Limb (tissue), 2 donors: ENCODE measurements at regions not wholly inside any gene's neighbourhood (a gene's known extent, or its start where the extent isn't known, plus 50 kb on each side); places are given as distances from the start of the nearest gene placed in this dataset.
"Not testable (repeated sequence)": the region's sequence is repeated elsewhere in the genome, so short reads cannot be mapped to it uniquely, and the experiment has no call there.

Experiments
- DNase-seq, 2 donors: peaks; one replicate each; pipeline ENCODE4 v3.0.0-alpha.2; 2016; ENCODE audit errors: extremely low spot score in 2 of 2

- peak in 1 of 2 donors; percentile 30 for DNase-seq
Measured at GRCh38 chr5:91535499-91535898, 152.4 kb upstream of the ARRDC3 start.

DNA sequence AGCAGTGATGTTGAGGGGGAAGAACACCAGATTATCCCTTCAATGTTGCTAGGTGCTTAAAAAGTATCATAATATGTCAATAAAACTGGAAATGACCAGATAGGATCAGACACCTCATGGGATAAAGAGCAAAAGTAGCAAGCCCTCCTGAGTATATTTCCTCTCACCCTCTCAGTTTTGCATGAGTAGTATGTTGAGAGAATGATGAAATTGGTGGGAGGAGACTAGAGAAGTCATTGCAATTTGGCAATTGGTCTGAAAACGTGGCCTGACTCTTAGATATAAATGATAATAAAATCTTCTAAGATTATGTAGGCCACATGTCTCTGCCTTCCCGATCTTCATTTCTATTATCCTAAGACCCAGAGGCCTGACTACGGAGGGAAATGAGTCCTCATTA lies 151.2 kb upstream of the ARRDC3 start:
- DNase-seq = no peak

GRCh38 chr5:91532779-91533178 lies 149.7 kb upstream of the ARRDC3 start:
- no peak for DNase-seq

DNA sequence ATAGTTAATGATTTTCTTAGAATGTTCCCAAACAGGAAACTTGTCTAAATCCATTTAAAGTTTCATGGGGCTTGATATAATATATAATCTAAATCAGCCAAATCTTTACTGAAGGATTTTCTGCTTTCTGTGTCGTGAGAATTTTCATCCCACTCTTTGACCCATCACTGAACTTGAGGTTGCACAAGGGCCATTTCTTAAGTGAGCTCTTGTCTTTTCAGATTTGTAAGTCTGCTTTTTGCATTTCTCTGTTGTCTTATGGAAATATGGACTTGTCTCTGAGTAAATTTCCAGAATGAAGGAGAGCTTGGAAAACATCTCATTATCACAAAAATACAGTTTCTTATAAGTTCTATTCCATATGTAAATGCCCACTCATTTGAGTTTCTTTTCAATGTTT lies 149.2 kb upstream of the ARRDC3 start:
- DNase-seq = no peak

DNA sequence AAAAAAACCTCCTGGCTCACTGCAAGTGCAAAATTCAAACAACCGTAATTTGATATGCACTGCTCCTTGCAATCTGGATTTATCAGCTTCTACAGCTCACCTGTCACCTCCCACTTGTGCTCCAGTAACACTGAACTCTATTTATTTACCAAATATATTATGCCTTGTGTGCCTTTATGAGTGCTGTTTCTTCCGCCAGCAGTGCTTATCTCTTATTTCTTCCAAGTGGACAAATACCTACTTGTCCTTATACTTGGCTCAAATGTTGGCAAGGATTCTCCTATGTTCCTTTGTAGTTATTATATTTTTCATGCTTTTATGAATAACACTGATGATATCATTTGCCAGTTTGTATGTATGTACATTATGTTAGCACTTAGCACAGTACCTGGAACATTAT lies 145.7 kb upstream of the ARRDC3 start:
- no peak for DNase-seq

DNA sequence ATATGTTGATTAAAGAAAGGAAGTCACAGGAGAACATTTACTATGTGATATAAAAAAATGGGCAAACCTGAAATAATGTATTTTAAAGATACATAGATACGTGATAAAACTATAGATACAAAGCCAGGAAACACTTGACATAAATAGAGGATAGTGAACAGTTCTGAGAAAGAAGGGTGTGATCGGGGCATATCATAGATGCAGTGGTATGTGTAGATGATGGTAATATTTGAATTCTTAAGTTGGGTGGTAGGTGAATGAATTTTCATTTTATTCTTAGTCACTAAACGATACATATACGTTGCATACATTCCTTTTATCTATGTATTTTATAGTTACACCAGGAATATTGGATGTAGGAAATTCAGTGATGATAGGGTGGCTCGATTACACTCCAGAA lies 138.7 kb upstream of the ARRDC3 start:
- DNase-seq = no peak

- DNase-seq = no peak
Measured at GRCh38 chr5:91521334-91521733, 138.2 kb upstream of the ARRDC3 start.

DNA sequence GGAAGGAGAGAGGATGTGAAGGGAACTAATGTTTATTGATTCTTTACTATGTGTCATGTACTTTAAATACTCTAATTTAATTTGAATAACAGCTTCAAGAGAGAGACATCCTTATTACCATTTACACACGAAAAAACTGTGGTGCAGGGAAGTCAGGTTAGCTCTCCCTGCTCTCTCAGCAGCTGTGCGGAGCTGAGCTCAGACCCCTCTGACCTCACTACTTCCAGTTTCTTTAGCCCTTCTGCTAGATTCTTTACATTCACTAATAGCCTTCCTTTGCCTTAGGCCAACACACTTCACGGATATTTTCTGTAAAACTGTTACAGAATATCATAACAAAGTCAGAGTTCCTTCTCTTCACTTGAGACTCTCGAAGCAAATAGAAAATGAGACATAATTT lies 131.3 kb upstream of the ARRDC3 start:
- DNase-seq = no peak

- DNase-seq = no peak
Measured at GRCh38 chr5:91503321-91503720, 120.2 kb upstream of the ARRDC3 start.

DNA sequence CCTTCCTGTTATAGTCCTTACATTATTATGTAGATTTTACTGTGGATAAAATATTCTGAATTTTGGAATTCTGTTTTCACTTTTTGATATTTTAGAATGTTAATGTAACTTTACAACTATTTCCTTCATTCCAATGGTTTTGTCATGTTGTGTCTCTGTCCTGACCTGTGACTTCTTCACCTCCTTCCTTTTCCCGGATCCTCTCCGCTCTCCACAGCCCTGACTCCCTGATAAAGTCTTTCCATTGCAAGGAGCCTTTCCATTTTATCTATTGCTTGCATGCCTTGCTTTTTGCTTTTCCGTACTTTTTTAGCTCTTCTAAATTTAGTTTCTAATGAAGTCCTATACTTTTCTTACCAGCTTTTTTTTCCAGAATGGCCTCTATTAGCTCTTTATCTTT lies 117.6 kb upstream of the ARRDC3 start:
- no peak for DNase-seq

- peak in 1 of 2 donors; percentile 60 for DNase-seq
Measured at GRCh38 chr5:91499943-91500531, 116.9 kb upstream of the ARRDC3 start.

GRCh38 chr5:91495699-91496098 lies 112.6 kb upstream of the ARRDC3 start:
- DNase-seq = no peak

DNA sequence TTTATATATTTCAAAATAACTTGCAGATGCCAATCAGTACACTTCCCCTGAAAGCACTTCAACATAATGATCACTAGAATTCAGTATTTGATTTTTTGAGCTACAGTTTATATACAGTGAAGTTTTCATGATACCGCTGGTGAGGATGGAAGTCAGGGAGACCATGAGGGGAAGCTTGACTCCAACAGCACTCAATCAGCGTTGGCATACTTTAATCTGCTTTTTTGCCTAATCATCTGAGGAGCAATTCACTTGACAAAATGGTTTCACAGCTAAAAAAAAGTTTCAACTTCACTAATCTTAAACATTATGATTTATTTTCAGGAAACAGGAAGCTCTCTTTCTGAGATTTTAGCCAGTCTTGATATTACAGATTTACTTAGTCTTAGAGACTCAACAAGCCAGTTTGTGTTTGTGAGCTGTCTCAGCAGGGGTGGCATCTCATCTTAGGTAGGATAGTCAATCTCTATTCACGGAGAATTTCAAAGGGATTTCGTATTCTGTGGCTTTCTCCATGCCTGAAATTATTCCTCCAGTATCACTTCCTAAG lies 111.4 kb upstream of the ARRDC3 start:
- no peak for DNase-seq

DNA sequence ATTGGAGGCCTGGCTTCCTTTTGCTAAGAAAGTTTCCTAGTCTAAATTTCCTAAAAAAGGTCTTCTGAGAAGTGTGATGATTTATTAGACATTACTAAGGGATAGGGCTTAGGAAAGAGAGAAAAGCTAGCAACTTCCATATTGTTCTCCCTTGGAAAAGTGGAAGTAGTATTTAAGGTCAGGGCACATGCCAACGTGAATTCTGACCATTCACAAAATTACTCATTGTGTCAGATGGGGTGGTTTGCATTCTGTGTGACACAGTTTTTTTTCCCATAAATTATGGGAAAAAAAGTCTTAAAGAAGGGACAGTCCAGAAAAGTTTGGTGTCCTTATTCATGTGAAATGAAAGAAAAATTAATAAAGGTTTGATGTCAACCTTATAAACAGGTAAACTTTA lies 110.0 kb upstream of the ARRDC3 start:
- DNase-seq = no peak

- DNase-seq = no peak
Measured at GRCh38 chr5:91491229-91491628, 108.1 kb upstream of the ARRDC3 start.

DNA sequence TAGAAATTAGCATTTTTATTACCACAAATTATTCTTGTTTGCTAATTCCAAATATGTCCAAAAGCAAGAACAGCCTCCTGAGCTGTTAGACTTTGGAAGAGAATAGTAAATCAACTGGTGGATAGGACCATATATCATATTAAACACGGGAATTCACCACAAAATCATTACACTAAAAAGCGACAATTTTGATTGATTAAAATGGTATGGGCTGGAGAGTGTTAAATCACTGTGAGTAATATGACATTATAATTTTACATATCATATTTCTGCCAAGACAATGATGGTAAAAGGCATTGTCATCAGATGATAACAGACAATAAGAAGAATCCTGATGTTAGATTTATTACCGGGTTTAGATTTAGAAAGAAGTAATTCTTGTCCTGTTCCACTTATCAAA lies 107.2 kb upstream of the ARRDC3 start:
- no peak for DNase-seq

GRCh38 chr5:91487420-91487819 lies 104.3 kb upstream of the ARRDC3 start:
- no peak for DNase-seq

DNA sequence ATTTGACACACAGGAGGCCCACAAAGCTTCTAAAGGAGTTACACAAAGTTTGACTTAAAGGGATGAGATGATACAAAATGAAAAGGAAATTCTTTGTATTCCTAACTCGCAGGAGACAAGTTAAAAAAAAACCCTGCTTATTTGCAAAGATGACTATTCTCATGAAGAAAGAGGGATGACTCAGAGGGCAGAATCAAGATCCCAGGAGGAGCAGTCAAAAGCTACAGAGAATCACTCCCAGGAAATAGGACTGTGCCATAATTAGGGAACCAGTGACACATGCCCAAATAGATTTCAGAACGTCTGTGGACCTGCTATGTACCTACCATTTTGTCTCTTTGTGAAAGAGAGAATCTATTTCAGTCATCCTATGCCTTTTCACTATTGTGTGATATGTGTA lies 103.5 kb upstream of the ARRDC3 start:
- no peak for DNase-seq

DNA sequence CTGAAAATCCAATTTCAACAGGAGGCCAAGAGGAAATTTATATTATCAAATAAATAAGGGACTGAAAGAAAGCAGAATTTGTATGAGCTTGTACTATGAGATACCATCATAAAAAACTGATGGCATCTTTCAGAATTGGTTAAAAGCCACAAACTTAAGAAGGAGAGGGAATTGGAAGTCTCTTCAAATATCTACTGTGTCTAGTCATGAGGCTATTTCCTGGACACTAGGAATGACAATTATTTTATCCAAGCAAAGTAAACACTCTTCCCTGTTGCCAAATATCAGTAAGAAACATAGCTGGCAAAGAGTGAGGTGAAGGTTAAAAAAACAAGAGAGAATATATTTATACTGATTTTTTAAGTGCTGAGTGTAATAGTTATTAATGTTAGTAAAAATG lies 101.5 kb upstream of the ARRDC3 start:
- no peak for DNase-seq

DNA sequence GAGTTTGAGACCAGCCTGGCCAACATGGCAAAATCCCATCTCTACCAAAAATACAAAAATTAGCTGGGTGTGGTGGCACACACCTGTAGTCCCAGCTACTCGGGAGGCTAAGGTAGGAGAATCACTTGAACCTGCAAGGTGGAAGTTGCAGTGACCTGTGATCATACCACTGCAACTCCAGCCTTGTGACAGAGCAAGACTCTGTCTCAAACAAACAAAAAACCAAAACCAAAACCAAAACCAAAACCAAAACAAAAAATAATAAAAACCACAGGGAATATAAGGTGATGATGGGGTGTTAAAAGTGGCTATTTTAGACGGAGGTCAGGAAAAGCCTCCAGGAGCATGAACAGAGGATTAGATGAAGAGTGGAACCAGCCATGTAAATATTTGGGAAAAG lies 96.3 kb upstream of the ARRDC3 start:
- not testable (repeated sequence) for DNase-seq

DNA sequence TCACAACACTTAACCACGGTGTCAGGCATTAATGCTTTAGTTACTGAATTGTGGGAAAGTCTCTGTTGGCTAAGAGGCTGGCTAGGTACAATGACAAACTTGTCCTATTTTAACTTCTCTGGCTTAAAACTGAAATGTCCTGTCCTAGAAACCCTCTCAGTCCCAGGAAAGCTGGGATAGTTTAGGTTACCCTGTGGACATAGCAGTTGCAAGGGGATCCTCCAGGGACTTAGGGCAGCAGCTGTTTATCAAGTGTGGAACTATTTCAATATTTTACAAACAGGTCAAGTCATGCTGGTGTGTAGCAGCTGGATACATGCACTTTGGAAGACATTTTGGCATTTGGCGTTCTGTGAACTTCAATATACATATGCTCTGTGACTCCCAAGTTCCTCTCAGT lies 95.0 kb upstream of the ARRDC3 start:
- DNase-seq = no peak

GRCh38 chr5:91477408-91477807 lies 94.3 kb upstream of the ARRDC3 start:
- no peak for DNase-seq

DNA sequence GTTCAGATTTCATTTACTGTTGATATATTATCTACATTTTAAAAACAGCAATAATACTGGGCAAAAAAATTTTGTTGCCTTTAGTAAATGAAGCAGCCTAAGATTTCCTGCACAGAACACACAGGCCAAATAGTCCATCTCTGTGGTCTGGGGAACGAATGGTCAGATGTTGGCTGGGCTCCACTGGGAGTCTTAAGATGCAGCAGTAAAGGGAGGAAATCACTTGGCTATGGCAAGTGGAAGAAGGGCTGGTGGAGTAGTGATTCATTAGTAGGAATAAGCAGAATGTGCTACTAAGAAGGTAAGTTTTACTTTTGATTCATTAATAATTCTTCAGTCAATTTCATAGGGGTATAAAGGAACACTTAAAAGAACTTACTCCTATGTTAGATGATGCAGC lies 91.1 kb upstream of the ARRDC3 start:
- no peak for DNase-seq

GRCh38 chr5:91472631-91473030 lies 89.5 kb upstream of the ARRDC3 start:
- DNase-seq = no peak
